Skeletal muscle satellite cell (primary cell): ENCODE measurements at regions not wholly inside any gene's neighbourhood (a gene's known extent, or its start where the extent isn't known, plus 50 kb on each side); places are given as distances from the start of the nearest gene placed in this dataset.

ENCODE experiments used
- H3K27me3 ChIP-seq: 2 replicates; pipeline ENCODE4 v1.7.0; 2013; ENCODE audit warnings: low read length; ENCODE audit not compliant: control insufficient read depth, insufficient read depth
- H3K36me3 ChIP-seq: 2 replicates; pipeline ENCODE4 v1.7.0; 2013; ENCODE audit warnings: mild to moderate bottlenecking, control low read depth, low read length; ENCODE audit not compliant: insufficient read depth
- H3K4me1 ChIP-seq: 2 replicates; pipeline ENCODE4 v1.7.0; 2013; ENCODE audit warnings: low read length; ENCODE audit not compliant: control insufficient read depth, insufficient read depth
- H3K4me2 ChIP-seq: 2 replicates; pipeline ENCODE4 v1.7.0; 2013; ENCODE audit warnings: mild to moderate bottlenecking, low read length
- H3K4me3 ChIP-seq: 2 replicates; pipeline ENCODE4 v1.7.0; 2013; ENCODE audit warnings: low read length
- H3K9ac ChIP-seq: 2 replicates; pipeline ENCODE4 v1.7.0; 2013; ENCODE audit warnings: mild to moderate bottlenecking, low read depth, low read length, moderate library complexity
- H3K9me3 ChIP-seq: replicated peaks from 2 replicates; pipeline ENCODE4 v1.7.0; 2013; ENCODE audit warnings: mild to moderate bottlenecking, control low read depth, low read length

GRCh38 chr14:101232340-101233020 lies 328.8 kb upstream of the DIO3 start:
- no peaks in the 10 kb centered on the region for H3K36me3 ChIP-seq
- H3K9me3 ChIP-seq: no peaks in the 10 kb centered on the region
- H3K4me1 ChIP-seq: no peaks in the 10 kb centered on the region
- H3K4me2 ChIP-seq: no peak overlapping the region
- H3K27me3 ChIP-seq: no peaks in the 10 kb centered on the region
- no peak overlapping the region for H3K9ac ChIP-seq
- no peak overlapping the region for H3K4me3 ChIP-seq

GRCh38 chr14:101233021-101233366 lies 328.3 kb upstream of the DIO3 start:
- H3K4me3 ChIP-seq: no peak overlapping the region
- H3K4me2 ChIP-seq: no peak overlapping the region
- H3K36me3 ChIP-seq: no peaks in the 10 kb centered on the region
- H3K4me1 ChIP-seq: no peaks in the 10 kb centered on the region
- peaks cover 2% of the 10 kb centered on the region for H3K27me3 ChIP-seq
- no peak overlapping the region for H3K9ac ChIP-seq
- no peaks in the 10 kb centered on the region for H3K9me3 ChIP-seq

GRCh38 chr14:101233391-101233790 lies 327.9 kb upstream of the DIO3 start:
- no peaks in the 10 kb centered on the region for H3K9me3 ChIP-seq
- H3K4me3 ChIP-seq: no peak overlapping the region
- H3K9ac ChIP-seq: no peak overlapping the region
- no peak overlapping the region for H3K4me2 ChIP-seq
- H3K27me3 ChIP-seq: peaks cover 6% of the 10 kb centered on the region
- no peaks in the 10 kb centered on the region for H3K4me1 ChIP-seq
- H3K36me3 ChIP-seq: no peaks in the 10 kb centered on the region

GRCh38 chr14:101233808-101234207 lies 327.5 kb upstream of the DIO3 start:
- no peak overlapping the region for H3K4me3 ChIP-seq
- no peak overlapping the region for H3K9ac ChIP-seq
- no peaks in the 10 kb centered on the region for H3K36me3 ChIP-seq
- H3K4me2 ChIP-seq: no peak overlapping the region
- H3K9me3 ChIP-seq: no peaks in the 10 kb centered on the region
- H3K27me3 ChIP-seq: peaks cover 8% of the 10 kb centered on the region
- H3K4me1 ChIP-seq: no peaks in the 10 kb centered on the region

- Histone ChIP-seq H3K4me2 (no peak overlapping the region), H3K4me3 (no peak overlapping the region), H3K36me3 (no peaks in the 10 kb centered on the region), H3K9me3 (no peaks in the 10 kb centered on the region), H3K9ac (no peak overlapping the region), H3K27me3 (peaks cover 14% of the 10 kb centered on the region), H3K4me1 (no peaks in the 10 kb centered on the region)
Observed at GRCh38 chr14:101234244-101234937, 326.9 kb upstream of the DIO3 start.

GRCh38 chr14:101234999-101235334 lies 326.3 kb upstream of the DIO3 start:
- Histone ChIP-seq H3K9me3 (no peaks in the 10 kb centered on the region), H3K4me2 (no peak overlapping the region), H3K36me3 (no peaks in the 10 kb centered on the region), H3K4me1 (no peaks in the 10 kb centered on the region), H3K4me3 (no peak overlapping the region), H3K9ac (no peak overlapping the region), H3K27me3 (peaks cover 15% of the 10 kb centered on the region)

- H3K4me3 ChIP-seq: no peak overlapping the region
- H3K36me3 ChIP-seq: no peaks in the 10 kb centered on the region
- H3K4me2 ChIP-seq: no peak overlapping the region
- H3K4me1 ChIP-seq: no peaks in the 10 kb centered on the region
- H3K9me3 ChIP-seq: no peaks in the 10 kb centered on the region
- no peak overlapping the region for H3K9ac ChIP-seq
- peaks cover 15% of the 10 kb centered on the region for H3K27me3 ChIP-seq
Observed at GRCh38 chr14:101235335-101236103, 325.8 kb upstream of the DIO3 start.

- Histone ChIP-seq H3K9me3 (no peaks in the 10 kb centered on the region), H3K36me3 (no peaks in the 10 kb centered on the region), H3K9ac (no peak overlapping the region), H3K4me1 (no peaks in the 10 kb centered on the region), H3K4me2 (no peak overlapping the region), H3K27me3 (peaks cover 15% of the 10 kb centered on the region), H3K4me3 (no peak overlapping the region)
Observed at GRCh38 chr14:101236496-101237251, 324.6 kb upstream of the DIO3 start.

- peaks cover 15% of the 10 kb centered on the region for H3K27me3 ChIP-seq
- H3K9me3 ChIP-seq: no peaks in the 10 kb centered on the region
- H3K4me3 ChIP-seq: no peak overlapping the region
- no peak overlapping the region for H3K9ac ChIP-seq
- no peaks in the 10 kb centered on the region for H3K36me3 ChIP-seq
- no peak overlapping the region for H3K4me2 ChIP-seq
- H3K4me1 ChIP-seq: no peaks in the 10 kb centered on the region
Observed at GRCh38 chr14:101237252-101237616, 324.1 kb upstream of the DIO3 start.

GRCh38 chr14:101239065-101239464 lies 322.2 kb upstream of the DIO3 start:
- Histone ChIP-seq H3K9ac (no peak overlapping the region), H3K36me3 (no peaks in the 10 kb centered on the region), H3K4me2 (no peak overlapping the region), H3K4me1 (no peaks in the 10 kb centered on the region), H3K4me3 (no peak overlapping the region), H3K9me3 (no peaks in the 10 kb centered on the region), H3K27me3 (peaks cover 15% of the 10 kb centered on the region)

- Histone ChIP-seq H3K9ac (no peak overlapping the region), H3K9me3 (no peaks in the 10 kb centered on the region), H3K27me3 (peaks cover 15% of the 10 kb centered on the region), H3K4me1 (no peaks in the 10 kb centered on the region), H3K4me2 (no peak overlapping the region), H3K4me3 (no peak overlapping the region), H3K36me3 (no peaks in the 10 kb centered on the region)
Observed at GRCh38 chr14:101241147-101241546, 320.1 kb upstream of the DIO3 start.
